SH-SY5Y (cell line): ENCODE measurements at regions not wholly inside any gene's neighbourhood (a gene's known extent, or its start where the extent isn't known, plus 50 kb on each side); places are given as distances from the start of the nearest gene placed in this dataset.

Experiments
- GATA2 ChIP-seq: IDR thresholded peaks from 2 replicates; pipeline ENCODE4 v1.6.1; 2011; ENCODE audit warnings: mild to moderate bottlenecking, low read depth, low read length
- GATA3 ChIP-seq: IDR thresholded peaks from 2 replicates; pipeline ENCODE4 v1.6.1; 2011; ENCODE audit warnings: low read depth, mild to moderate bottlenecking, low read length, moderate library complexity

DNA sequence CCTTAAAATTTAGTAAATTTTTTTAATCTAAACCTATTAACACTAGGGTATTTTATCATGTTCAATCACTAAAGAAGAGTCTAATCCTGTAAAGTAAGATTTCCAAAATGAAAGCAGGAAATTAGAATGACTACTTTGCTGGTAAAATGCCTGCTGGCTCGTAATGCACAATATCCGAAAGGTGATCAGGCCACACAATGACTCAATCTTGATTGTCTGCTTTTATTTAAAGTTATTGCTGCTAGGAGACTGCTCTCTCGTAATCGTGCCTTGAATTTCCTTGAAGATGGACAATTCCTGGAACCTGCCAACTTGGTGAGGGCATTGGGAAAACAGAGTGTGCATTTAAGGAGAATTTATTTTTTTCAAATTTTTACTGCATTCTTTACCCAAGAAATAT is 1786.5 kb upstream of the RAG2 start:
- no peak for TF ChIP-seq GATA3
- TF ChIP-seq GATA2 = no peak
